Psoas muscle (tissue), 7 donors: ENCODE measurements at regions not wholly inside any gene's neighbourhood (a gene's known extent, or its start where the extent isn't known, plus 50 kb on each side); places are given as distances from the start of the nearest gene placed in this dataset.

ENCODE experiments used
- ATAC-seq, 4 donors: fragments of 200-7000 bp; cut with Tn5 transposase; one replicate each; pipeline ENCODE4 v1.9.1; 2020; ENCODE audit warnings: moderate library complexity in 3 of 4, mild to moderate bottlenecking in 2 of 4
- DNase-seq, 2 donors: peaks; one replicate each; pipeline ENCODE4 v3.0.0-alpha.2; 2020
- H3K27ac ChIP-seq: fragments of 200-600 bp; one replicate; pipeline ENCODE4 v1.8.0; 2022
- H3K27me3 ChIP-seq, 3 donors: fragments of 200-600 bp in 1 of 3; one replicate each; pipeline versions ENCODE4 v1.6.1 to v1.8.0; 2013 to 2022; ENCODE audit warnings: low read length in 2 of 3, mild to moderate bottlenecking in 2 of 3, moderate library complexity in 1 of 3; ENCODE audit not compliant: insufficient read depth in 3 of 3
- H3K36me3 ChIP-seq, 2 donors: fragments of 200-600 bp in 1 of 2; one replicate each; pipeline versions ENCODE4 v1.6.1 to v1.8.0; 2013 to 2022; ENCODE audit warnings: low read depth in 1 of 2, mild to moderate bottlenecking in 1 of 2, moderate library complexity in 1 of 2; ENCODE audit not compliant: insufficient read depth in 1 of 2
- H3K4me1 ChIP-seq: fragments of 200-600 bp; one replicate; pipeline ENCODE4 v1.8.0; 2022
- H3K4me3 ChIP-seq: fragments of 200-600 bp; one replicate; pipeline ENCODE4 v1.8.0; 2022; ENCODE audit warnings: mild to moderate bottlenecking
- H3K9me3 ChIP-seq: fragments of 200-600 bp; one replicate; pipeline ENCODE4 v1.8.0; 2022
- WGBS, 3 donors: extraction: QIAGEN DNeasy Blood & Tissue Kit; methylation state at CpG; one replicate each; pipeline versions ENCODE4 v1.1.6 to v1.1.7; 2013; 5-methylcytosine and 5-hydroxymethylcytosine counted together
- intact Hi-C, 2 donors: fragments of 100-400 bp; cut with DNase I; formaldehyde crosslinking; loops; one replicate each; pipeline versions ENCODE4 v1.11.0 to v1.14.2; 2022
- TF ChIP-seq, protein P1 (sequence below): fragments of 200-600 bp; IDR thresholded peaks from one replicate; pipeline ENCODE4 v1.8.0; 2022; ENCODE audit warnings: antibody characterized with exemption
- donor health status: healthy with polysubstance abuse.
- donor health status: DM: no; HTN: no; CAD: no; lungs with moderate emphysema.
- donor health status: Bipolar disorder and iron deficiency.
- donor health status: healthy.
- donor health status: DM: yes; HTN: yes; CAD: no.
- donor health status: DM: no; HTN: no; CAD: no.
- donor health status: DM: yes; HTN: yes; CAD: no.

DNA sequence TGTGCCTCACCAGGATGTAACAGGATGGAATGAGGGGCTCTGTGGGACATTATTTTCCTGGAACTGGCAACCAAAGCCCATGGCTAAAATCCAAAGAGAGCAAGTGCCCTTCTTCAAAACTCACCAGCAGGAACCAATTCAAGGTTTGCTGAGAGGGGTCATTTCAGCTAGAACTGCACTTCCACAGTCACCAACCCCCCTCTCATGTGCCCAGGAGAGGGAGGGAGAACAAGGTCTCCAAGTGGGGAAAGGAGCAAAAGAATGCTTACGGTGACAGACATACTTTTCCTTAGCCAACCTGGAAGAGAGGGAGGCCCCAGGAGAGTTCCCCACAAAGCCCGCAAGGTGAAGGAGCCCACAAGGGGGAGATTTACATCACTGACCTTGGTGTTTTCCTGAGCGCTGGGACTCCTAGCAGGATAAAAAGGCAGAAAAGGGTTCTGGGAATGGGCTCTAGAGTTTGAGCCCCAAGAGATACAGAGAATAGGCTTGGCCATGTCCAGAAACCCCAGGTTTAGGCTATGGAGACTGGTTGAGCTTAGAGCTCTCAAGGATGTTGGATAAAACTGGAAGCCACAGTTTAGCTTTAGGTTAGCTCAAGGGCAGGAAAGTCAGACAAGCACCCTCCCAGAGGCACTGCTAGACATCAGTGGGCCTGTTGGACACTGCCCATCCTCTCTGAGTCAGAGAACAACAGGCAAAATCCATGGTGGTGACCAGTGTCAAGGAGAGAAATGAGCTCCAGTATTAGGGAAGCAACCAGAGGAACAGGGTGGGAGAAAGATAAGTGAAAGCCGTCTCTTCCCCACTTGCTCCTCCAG, 63.9 kb upstream of the GHITM start:
- H3K4me1 ChIP-seq, result no peaks in the 10 kb centered on the region
- no peaks in the 10 kb centered on the region for H3K36me3 ChIP-seq
- peak overlapping the region; percentile 14 for H3K27ac ChIP-seq
- 78 to 85% (median 82%) methylated on average over 4 of the region's 4 CpGs for WGBS, 3 donors
- no peaks in the 10 kb centered on the region for H3K27me3 ChIP-seq
- ATAC-seq (peak; percentile 19 to 64 (median 32)), DNase-seq (peak in 1 of 2 donors; percentile 25)
- intact Hi-C loops, result no loop called here
- no peak overlapping the region for H3K4me3 ChIP-seq
- TF ChIP-seq, protein P1, sequence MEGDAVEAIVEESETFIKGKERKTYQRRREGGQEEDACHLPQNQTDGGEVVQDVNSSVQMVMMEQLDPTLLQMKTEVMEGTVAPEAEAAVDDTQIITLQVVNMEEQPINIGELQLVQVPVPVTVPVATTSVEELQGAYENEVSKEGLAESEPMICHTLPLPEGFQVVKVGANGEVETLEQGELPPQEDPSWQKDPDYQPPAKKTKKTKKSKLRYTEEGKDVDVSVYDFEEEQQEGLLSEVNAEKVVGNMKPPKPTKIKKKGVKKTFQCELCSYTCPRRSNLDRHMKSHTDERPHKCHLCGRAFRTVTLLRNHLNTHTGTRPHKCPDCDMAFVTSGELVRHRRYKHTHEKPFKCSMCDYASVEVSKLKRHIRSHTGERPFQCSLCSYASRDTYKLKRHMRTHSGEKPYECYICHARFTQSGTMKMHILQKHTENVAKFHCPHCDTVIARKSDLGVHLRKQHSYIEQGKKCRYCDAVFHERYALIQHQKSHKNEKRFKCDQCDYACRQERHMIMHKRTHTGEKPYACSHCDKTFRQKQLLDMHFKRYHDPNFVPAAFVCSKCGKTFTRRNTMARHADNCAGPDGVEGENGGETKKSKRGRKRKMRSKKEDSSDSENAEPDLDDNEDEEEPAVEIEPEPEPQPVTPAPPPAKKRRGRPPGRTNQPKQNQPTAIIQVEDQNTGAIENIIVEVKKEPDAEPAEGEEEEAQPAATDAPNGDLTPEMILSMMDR, result no peak
- H3K9me3 ChIP-seq, result no peaks in the 10 kb centered on the region

DNA sequence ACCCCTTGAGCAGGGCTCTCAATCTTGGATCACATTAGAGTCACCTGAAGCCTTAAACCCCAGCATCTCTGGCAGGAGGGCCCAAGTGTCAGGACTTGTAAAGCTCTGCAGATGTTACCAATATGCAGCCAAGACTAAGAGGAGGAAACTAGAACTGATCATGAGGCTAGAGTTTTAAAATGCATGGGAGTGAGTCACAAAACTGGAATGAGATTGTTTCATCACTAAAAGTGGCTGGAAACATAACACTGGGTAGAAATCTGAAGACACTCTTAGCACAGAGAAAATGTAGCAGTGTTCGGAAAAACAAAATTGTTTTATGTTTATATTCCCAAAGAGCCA, 63.3 kb upstream of the GHITM start:
- intact Hi-C loops, result no loop called here
- 25 to 53% (median 53%) methylated on average over 1 of the region's 1 CpG for WGBS, 3 donors

DNA sequence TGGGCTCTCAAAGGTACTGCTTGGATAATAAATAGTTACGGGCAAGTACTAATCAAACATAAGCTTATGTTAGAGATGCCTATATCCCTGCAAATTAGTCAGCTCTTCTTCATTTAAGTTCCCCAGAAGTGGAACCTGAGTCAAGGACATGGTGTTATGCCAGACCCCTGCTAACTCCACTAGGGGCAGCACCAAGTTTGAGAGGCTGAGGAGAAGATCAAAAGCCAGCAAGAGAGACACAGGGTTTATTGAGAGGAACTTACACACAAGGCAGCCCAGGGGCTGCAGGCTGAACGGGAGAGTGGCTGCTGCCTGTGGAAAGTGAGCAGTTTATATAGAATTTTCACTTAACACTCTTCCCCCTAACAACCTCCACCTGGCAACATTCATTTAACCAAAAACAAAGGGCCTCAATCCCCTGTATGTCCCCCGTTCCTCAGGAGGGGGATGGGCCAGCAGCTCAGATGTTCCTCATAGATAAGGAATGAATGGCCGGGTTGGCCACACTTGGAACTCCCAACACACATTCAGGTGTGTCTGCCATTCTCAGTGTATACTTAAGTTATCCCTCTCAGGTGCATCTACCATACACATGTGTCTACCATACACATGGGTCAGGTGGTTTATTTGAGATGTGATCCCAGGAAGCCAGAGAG, 62.6 kb upstream of the GHITM start:
- H3K4me3 ChIP-seq, result no peak overlapping the region
- no peaks in the 10 kb centered on the region for H3K27me3 ChIP-seq
- intact Hi-C loops, result no loop called here
- H3K27ac ChIP-seq, result peak overlapping the region; percentile 19
- H3K36me3 ChIP-seq, result no peaks in the 10 kb centered on the region
- ATAC-seq (peak in 3 of 4 donors; percentile 38 to 56 (median 53)), DNase-seq (no peak)
- WGBS, 3 donors, result 56 to 60% (median 56%) methylated on average over 4 of the region's 4 CpGs
- H3K9me3 ChIP-seq, result no peaks in the 10 kb centered on the region
- TF ChIP-seq, protein P1, result no peak
- no peaks in the 10 kb centered on the region for H3K4me1 ChIP-seq

More for the DNA sequence above, 63.3 kb upstream of the GHITM start:
- Histone ChIP-seq H3K36me3 (no peaks in the 10 kb centered on the region), H3K4me1 (no peaks in the 10 kb centered on the region), H3K9me3 (no peaks in the 10 kb centered on the region), H3K27ac (peak overlapping the region; percentile 14), H3K4me3 (no peak overlapping the region), H3K27me3 (no peaks in the 10 kb centered on the region)
- DNase-seq, result no peak
- ATAC-seq, result peak; percentile 57 to 78 (median 66)
- TF ChIP-seq, protein P1, result no peak

DNA sequence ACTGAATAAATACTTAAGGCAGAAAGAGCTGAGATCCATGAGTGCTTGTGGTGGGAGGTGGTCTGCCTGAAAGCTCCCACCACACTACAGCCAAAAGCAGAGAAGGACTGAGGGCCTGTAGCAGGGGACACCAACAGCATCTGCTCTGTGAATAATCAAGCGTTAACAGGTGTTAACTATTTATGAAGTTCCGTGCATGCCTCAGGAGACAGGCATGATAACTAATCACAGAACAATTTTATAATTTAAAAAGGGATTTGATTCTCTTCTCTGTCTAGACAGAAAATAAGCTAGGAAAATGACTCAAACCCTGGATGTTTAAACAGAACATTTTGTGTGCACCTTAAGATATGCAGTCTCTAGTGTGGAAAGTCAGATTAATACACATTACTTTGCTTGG, 61.5 kb upstream of the GHITM start:
- 48 to 66% (median 60%) methylated on average over 2 of the region's 2 CpGs for WGBS, 3 donors
- no peaks in the 10 kb centered on the region for H3K36me3 ChIP-seq
- TF ChIP-seq, protein P1, result no peak
- DNase-seq (no peak), ATAC-seq (no peak)
- H3K27ac ChIP-seq, result no peak overlapping the region
- no peaks in the 10 kb centered on the region for H3K4me1 ChIP-seq
- intact Hi-C loops, result no loop called here
- no peak overlapping the region for H3K4me3 ChIP-seq
- H3K27me3 ChIP-seq, result no peaks in the 10 kb centered on the region
- H3K9me3 ChIP-seq, result no peaks in the 10 kb centered on the region
